Ramos (cell line): ENCODE measurements at regions not wholly inside any gene's neighbourhood (a gene's known extent, or its start where the extent isn't known, plus 50 kb on each side); places are given as distances from the start of the nearest gene placed in this dataset.

Experiments
- in situ Hi-C: fragments of 300-500 bp; cut with MboI; formaldehyde crosslinking; loops from one replicate; pipeline ENCODE4 v1.14.3; 2022; ENCODE audit warnings: low sequenced_read_pairs; ENCODE audit not compliant: unreplicated experiment

GRCh38 chr10:128851281-128851680, 615.8 kb upstream of the MGMT start:
- in situ Hi-C loops, result loop anchor here (25.0 kb wide), 1 partner anchor 589 kb away; no protein-coding TSS in a partner anchor

- in situ Hi-C loops, result loop anchor here (25.0 kb wide), 1 partner anchor 589 kb away; no protein-coding TSS in a partner anchor
Measured at GRCh38 chr10:128851726-128852125, 615.3 kb upstream of the MGMT start.

- in situ Hi-C loops, result loop anchor here (25.0 kb wide), 1 partner anchor 590 kb away; no protein-coding TSS in a partner anchor
Measured at GRCh38 chr10:128852449-128852848, 614.6 kb upstream of the MGMT start.

- in situ Hi-C loops, result loop anchor here (25.0 kb wide), 1 partner anchor 591 kb away; no protein-coding TSS in a partner anchor
Measured at GRCh38 chr10:128852902-128853301, 614.1 kb upstream of the MGMT start.

- in situ Hi-C loops, result loop anchor here (25.0 kb wide), 1 partner anchor 591 kb away; no protein-coding TSS in a partner anchor
Measured at GRCh38 chr10:128853537-128853936, 613.5 kb upstream of the MGMT start.

GRCh38 chr10:128854204-128854603, 612.8 kb upstream of the MGMT start:
- in situ Hi-C loops, result loop anchor here (25.0 kb wide), 1 partner anchor 592 kb away; no protein-coding TSS in a partner anchor

GRCh38 chr10:128854963-128855362, 612.1 kb upstream of the MGMT start:
- in situ Hi-C loops, result loop anchor here (25.0 kb wide), 1 partner anchor 593 kb away; no protein-coding TSS in a partner anchor

- in situ Hi-C loops, result loop anchor here (25.0 kb wide), 1 partner anchor 594 kb away; no protein-coding TSS in a partner anchor
Measured at GRCh38 chr10:128855618-128856428, 611.2 kb upstream of the MGMT start.

GRCh38 chr10:128859738-128860386, 607.2 kb upstream of the MGMT start:
- in situ Hi-C loops, result loop anchor here (25.0 kb wide), 1 partner anchor 598 kb away; no protein-coding TSS in a partner anchor

GRCh38 chr10:128860574-128860973, 606.5 kb upstream of the MGMT start:
- in situ Hi-C loops, result loop anchor here (25.0 kb wide), 1 partner anchor 598 kb away; no protein-coding TSS in a partner anchor

GRCh38 chr10:128861018-128861901, 605.8 kb upstream of the MGMT start:
- in situ Hi-C loops, result loop anchor here (25.0 kb wide), 1 partner anchor 599 kb away; no protein-coding TSS in a partner anchor

GRCh38 chr10:128863411-128863810, 603.6 kb upstream of the MGMT start:
- in situ Hi-C loops, result loop anchor here (25.0 kb wide), 1 partner anchor 601 kb away; no protein-coding TSS in a partner anchor

GRCh38 chr10:128863823-128864405, 603.1 kb upstream of the MGMT start:
- in situ Hi-C loops, result loop anchor here (25.0 kb wide), 1 partner anchor 602 kb away; no protein-coding TSS in a partner anchor

GRCh38 chr10:128864554-128865295, 602.3 kb upstream of the MGMT start:
- in situ Hi-C loops, result loop anchor here (25.0 kb wide), 1 partner anchor 602 kb away; no protein-coding TSS in a partner anchor

GRCh38 chr10:128865436-128866195, 601.4 kb upstream of the MGMT start:
- in situ Hi-C loops, result loop anchor here (25.0 kb wide), 1 partner anchor 603 kb away; no protein-coding TSS in a partner anchor

GRCh38 chr10:128866551-128866950, 600.5 kb upstream of the MGMT start:
- in situ Hi-C loops, result loop anchor here (25.0 kb wide), 1 partner anchor 604 kb away; no protein-coding TSS in a partner anchor

- in situ Hi-C loops, result loop anchor here (25.0 kb wide), 1 partner anchor 605 kb away; no protein-coding TSS in a partner anchor
Measured at GRCh38 chr10:128867210-128867609, 599.8 kb upstream of the MGMT start.
